ENCODE measurements at regions not wholly inside any gene's neighbourhood (a gene's known extent, or its start where the extent isn't known, plus 50 kb on each side); places are given as distances from the start of the nearest gene placed in this dataset.

- TF ChIP-seq EZH2 (IDR thresholded peaks at IDR 0.05; ENCODE audit: borderline replicate concordance, insufficient read depth, low read depth, low read length, poor library complexity, severe bottlenecking) (no peak), CTCF (IDR thresholded peaks at IDR 0.05) (no peak)
These were observed 55.1 kb upstream of the CALN1 start for GRCh38 chr7:72467237-72467636.

Data from B cell (primary cell).